OCI-LY7 (cell line): ENCODE measurements at regions not wholly inside any gene's neighbourhood (a gene's known extent, or its start where the extent isn't known, plus 50 kb on each side); places are given as distances from the start of the nearest gene placed in this dataset.

Experiments
- BruUV-seq: library from RNA; stranded (reverse); fragments of 400-500 nt; replicated peaks from 2 replicates; lab custom pipeline; 2021; lab: Mats Ljungman, UMichigan
- CTCF ChIA-PET: fragments of 300-600 bp; sonication (Branson Sonifier 250); formaldehyde crosslinking; loops from one replicate; lab custom pipeline; 2022; ENCODE audit warnings: antibody characterized with exemption; ENCODE audit not compliant: unreplicated experiment; lab: Charles Lee
- POLR2A ChIA-PET: fragments of 300-600 bp; sonication (Branson Sonifier 250); formaldehyde crosslinking; loops from one replicate; lab custom pipeline; 2022; ENCODE audit warnings: antibody characterized with exemption; lab: Charles Lee
- DNase-seq: peaks from one replicate; pipeline ENCODE4 v3.0.0-alpha.2; 2015; ENCODE audit warnings: low spot score
- H2AFZ ChIP-seq: fragments of 200-600 bp; sonication (generic), shearing (Covaris generic); 2 replicates; pipeline ENCODE4 v1.6.1; 2014; ENCODE audit warnings: mild to moderate bottlenecking, antibody characterized with exemption, low read length, moderate library complexity
- H3K27ac ChIP-seq: fragments of 200-600 bp; sonication (generic); 2 replicates; pipeline ENCODE4 v1.5.1; 2014; ENCODE audit warnings: mixed run types, low read depth, mild to moderate bottlenecking, moderate library complexity, low read length, inconsistent platforms; ENCODE audit not compliant: poor library complexity, severe bottlenecking
- H3K36me3 ChIP-seq: fragments of 200-600 bp; sonication (generic); 2 replicates; pipeline ENCODE4 v1.6.1; 2014; ENCODE audit warnings: mild to moderate bottlenecking, antibody characterized with exemption, low read length, moderate library complexity, mixed read lengths; ENCODE audit not compliant: insufficient read depth
- H3K4me1 ChIP-seq: fragments of 200-600 bp; sonication (generic); 2 replicates; pipeline ENCODE4 v1.5.1; 2014; ENCODE audit warnings: mild to moderate bottlenecking, low read length; ENCODE audit not compliant: insufficient read depth, poor library complexity, severe bottlenecking
- H3K4me2 ChIP-seq: fragments of 200-600 bp; sonication (generic); 2 replicates; pipeline ENCODE4 v1.6.1; 2014; ENCODE audit warnings: mild to moderate bottlenecking, low read length
- H3K4me3 ChIP-seq: fragments of 200-600 bp; sonication (generic); 2 replicates; pipeline ENCODE4 v1.5.1; 2014; ENCODE audit warnings: mild to moderate bottlenecking, low read depth, low read length; ENCODE audit not compliant: poor library complexity, severe bottlenecking
- H3K79me2 ChIP-seq: fragments of 200-600 bp; sonication (generic); 2 replicates; pipeline ENCODE4 v1.6.1; 2016; ENCODE audit warnings: low read depth, mild to moderate bottlenecking, low read length, moderate library complexity, mixed read lengths; ENCODE audit not compliant: insufficient read depth
- H3K9me2 ChIP-seq: fragments of 200-600 bp; sonication (generic); 2 replicates; pipeline ENCODE4 v1.6.1; 2016; ENCODE audit warnings: mild to moderate bottlenecking, low read length, mixed read lengths; ENCODE audit not compliant: insufficient read depth
- H3K9me3 ChIP-seq: fragments of 200-600 bp; sonication (generic); 2 replicates; pipeline ENCODE4 v1.6.1; 2014; ENCODE audit warnings: mild to moderate bottlenecking, mixed run types, low read length, mixed read lengths
- H4K20me1 ChIP-seq: fragments of 200-600 bp; sonication (generic); 2 replicates; pipeline ENCODE4 v1.6.1; 2014; ENCODE audit warnings: mild to moderate bottlenecking, antibody characterized with exemption, low read length, moderate library complexity, mixed read lengths; ENCODE audit not compliant: insufficient read depth
- CTCF ChIP-seq: fragments of 200-600 bp; sonication (generic); conservative IDR thresholded peaks from 2 replicates; pipeline ENCODE4 v1.5.1; 2014; ENCODE audit warnings: mild to moderate bottlenecking, antibody characterized with exemption, low read length, moderate library complexity, mixed read lengths
- EZH2phosphoT487 ChIP-seq: fragments of 200-600 bp; sonication (generic); IDR thresholded peaks from 2 replicates; pipeline ENCODE4 v1.6.1; 2018; ENCODE audit warnings: low read depth, borderline replicate concordance, mild to moderate bottlenecking, mixed run types, antibody characterized with exemption, low read length, moderate library complexity, mixed read lengths
- intact Hi-C: fragments of 100-400 bp; cut with micrococcal nuclease; formaldehyde crosslinking; loops from one replicate; pipeline ENCODE4 v1.10.0; 2022; ENCODE audit not compliant: unreplicated experiment

- H3K27ac ChIP-seq: no peak overlapping the region
- POLR2A ChIA-PET: no interaction called here
- CTCF ChIA-PET: no interaction called here
- intact Hi-C loops: loop anchor here (5.0 to 10.0 kb wide), 2 partner anchors 558 to 1160 kb away; no protein-coding TSS in a partner anchor
- no peaks in the 10 kb centered on the region for H4K20me1 ChIP-seq
- H3K9me3 ChIP-seq: no peaks in the 10 kb centered on the region
- no peak for DNase-seq
- H3K79me2 ChIP-seq: no peaks in the 10 kb centered on the region
- no peaks in the 10 kb centered on the region; the same call in 1 of the 2 replicates for H3K36me3 ChIP-seq
- no TSS peak for BruUV-seq
- H3K4me2 ChIP-seq: no peak overlapping the region
- no peak for TF ChIP-seq EZH2phosphoT487
- TF ChIP-seq CTCF: 0 out of 2 replicates have a peak, but pooled peaks have one; percentile 26
- no peaks in the 10 kb centered on the region for H3K4me1 ChIP-seq
- H3K9me2 ChIP-seq: no peaks in the 10 kb centered on the region
- no peak overlapping the region for H2AFZ ChIP-seq
- H3K4me3 ChIP-seq: no peak overlapping the region
Observed at GRCh38 chr7:112554591-112554990, 73.8 kb downstream of the LSMEM1 start.

- Histone ChIP-seq H2AFZ (no peak overlapping the region), H3K9me3 (no peaks in the 10 kb centered on the region), H3K36me3 (no peaks in the 10 kb centered on the region), H4K20me1 (no peaks in the 10 kb centered on the region), H3K27ac (no peak overlapping the region), H3K4me3 (no peak overlapping the region), H3K9me2 (no peaks in the 10 kb centered on the region), H3K4me2 (no peak overlapping the region), H3K4me1 (no peaks in the 10 kb centered on the region), H3K79me2 (no peaks in the 10 kb centered on the region)
- BruUV-seq: no TSS peak
- TF ChIP-seq EZH2phosphoT487 (no peak), CTCF (no peak)
- POLR2A ChIA-PET: interaction anchor here (1.6 kb wide), 1 partner anchor 29 kb away, joined by 4 read pairs; no protein-coding TSS in a partner anchor
- intact Hi-C loops: loop anchor here (5.0 to 10.0 kb wide), 2 partner anchors 851 to 1158 kb away; no protein-coding TSS in a partner anchor
- DNase-seq: peak; percentile 24
- CTCF ChIA-PET: no interaction called here
Observed at GRCh38 chr7:112556633-112557032, 75.8 kb downstream of the LSMEM1 start.

- Histone ChIP-seq H3K79me2 (no peaks in the 10 kb centered on the region), H3K9me3 (no peaks in the 10 kb centered on the region), H3K4me2 (no peak overlapping the region), H2AFZ (no peak overlapping the region), H3K9me2 (no peaks in the 10 kb centered on the region), H3K27ac (no peak overlapping the region), H4K20me1 (no peaks in the 10 kb centered on the region), H3K4me1 (peaks cover under 1% of the 10 kb centered on the region), H3K4me3 (no peak overlapping the region), H3K36me3 (no peaks in the 10 kb centered on the region)
- TF ChIP-seq EZH2phosphoT487 (no peak), CTCF (no peak)
- BruUV-seq: no TSS peak
- ChIA-PET CTCF (no interaction called here), POLR2A (no interaction called here)
- intact Hi-C loops: no loop called here
- no peak for DNase-seq
Observed at GRCh38 chr7:112566442-112567324, 85.9 kb downstream of the LSMEM1 start.
